ENCODE measurements at regions not wholly inside any gene's neighbourhood (a gene's known extent, or its start where the extent isn't known, plus 50 kb on each side); places are given as distances from the start of the nearest gene placed in this dataset.
"Not testable (repeated sequence)": the region's sequence is repeated elsewhere in the genome, so short reads cannot be mapped to it uniquely, and the experiment has no call there.

GRCh38 chr1:215287362-215287761 lies 204.8 kb downstream of the KCNK2 start:
- peak; percentile 95 for DNase-seq

- no peak for DNase-seq
Observed at GRCh38 chr1:215290018-215290417, 207.5 kb downstream of the KCNK2 start.

- no peak for DNase-seq
Observed at GRCh38 chr1:215292932-215293331, 210.4 kb downstream of the KCNK2 start.

- DNase-seq: no peak
Observed at GRCh38 chr1:215306426-215306825, 223.9 kb downstream of the KCNK2 start.

GRCh38 chr1:215321802-215322201 lies 239.3 kb downstream of the KCNK2 start:
- DNase-seq: no peak

GRCh38 chr1:215323992-215324391 lies 241.5 kb downstream of the KCNK2 start:
- DNase-seq: not testable (repeated sequence)

GRCh38 chr1:215330426-215330825 lies 236.7 kb upstream of the KCTD3 start:
- no peak for DNase-seq

GRCh38 chr1:215344539-215344938 lies 222.6 kb upstream of the KCTD3 start:
- no peak for DNase-seq

GRCh38 chr1:215345208-215345607 lies 221.9 kb upstream of the KCTD3 start:
- no peak for DNase-seq

- no peak for DNase-seq
Observed at GRCh38 chr1:215345766-215346165, 221.3 kb upstream of the KCTD3 start.

- DNase-seq: no peak
Observed at GRCh38 chr1:215357901-215358300, 209.2 kb upstream of the KCTD3 start.

GRCh38 chr1:215358356-215358755 lies 208.7 kb upstream of the KCTD3 start:
- DNase-seq: no peak

GRCh38 chr1:215360031-215360430 lies 207.1 kb upstream of the KCTD3 start:
- DNase-seq: no peak

GRCh38 chr1:215360758-215361157 lies 206.3 kb upstream of the KCTD3 start:
- no peak for DNase-seq

- no peak for DNase-seq
Observed at GRCh38 chr1:215375381-215375780, 191.7 kb upstream of the KCTD3 start.

- no peak for DNase-seq
Observed at GRCh38 chr1:215376544-215377264, 190.4 kb upstream of the KCTD3 start.

- DNase-seq: no peak
Observed at GRCh38 chr1:215377746-215378145, 189.4 kb upstream of the KCTD3 start.

- no peak for DNase-seq
Observed at GRCh38 chr1:215380566-215380965, 186.5 kb upstream of the KCTD3 start.

GRCh38 chr1:215393476-215393875 lies 173.6 kb upstream of the KCTD3 start:
- no peak for DNase-seq

GRCh38 chr1:215394084-215394991 lies 172.8 kb upstream of the KCTD3 start:
- DNase-seq: no peak

GRCh38 chr1:215397106-215397505 lies 170.0 kb upstream of the KCTD3 start:
- no peak for DNase-seq

GRCh38 chr1:215397843-215398242 lies 169.3 kb upstream of the KCTD3 start:
- DNase-seq: no peak

GRCh38 chr1:215399787-215400186 lies 167.3 kb upstream of the KCTD3 start:
- no peak for DNase-seq

- DNase-seq: no peak
Observed at GRCh38 chr1:215400741-215401140, 166.4 kb upstream of the KCTD3 start.
